Peyer's patch (tissue), 4 donors: ENCODE measurements at regions not wholly inside any gene's neighbourhood (a gene's known extent, or its start where the extent isn't known, plus 50 kb on each side); places are given as distances from the start of the nearest gene placed in this dataset.

Experiments used
- DNase-seq, 3 donors: peaks; one replicate each; pipeline ENCODE4 v3.0.0-alpha.2; 2017 to 2019
- H3K27ac ChIP-seq, 4 donors: fragments of 200-600 bp; sonication (generic); one replicate each; pipeline ENCODE4 v1.5.1; 2016 to 2019
- H3K27me3 ChIP-seq, 2 donors: fragments of 200-600 bp; sonication (generic); one replicate each; pipeline ENCODE4 v1.5.1; 2019
- H3K36me3 ChIP-seq, 3 donors: fragments of 200-600 bp; sonication (generic); one replicate each; pipeline ENCODE4 v1.5.1; 2016 to 2019
- H3K4me1 ChIP-seq, 4 donors: fragments of 200-600 bp; sonication (generic); one replicate each; pipeline ENCODE4 v1.5.1; 2016 to 2019
- H3K4me3 ChIP-seq, 4 donors: fragments of 200-600 bp; sonication (generic); 1 replicate in 3 of 4; 2 replicates in 1 of 4; pipeline ENCODE4 v1.5.1; 2016 to 2019; ENCODE audit warnings: mild to moderate bottlenecking in 1 of 4
- H3K9me3 ChIP-seq, 4 donors: fragments of 200-600 bp; sonication (generic); one replicate each; pipeline ENCODE4 v1.5.1; 2016 to 2019; ENCODE audit warnings: mild to moderate bottlenecking in 1 of 4
- CTCF ChIP-seq, 6 experiments: fragments of 450-650 bp in 4 of 6; fragments of 200-600 bp in 2 of 6; sonication (generic) in 1 of 6; IDR thresholded peaks; one replicate each; pipeline ENCODE4 v1.5.1; 2017 to 2019; ENCODE audit warnings: antibody characterized with exemption in 6 of 6, mild to moderate bottlenecking in 3 of 6, moderate library complexity in 1 of 6
- POLR2A ChIP-seq, 2 donors: fragments of 450-650 bp; IDR thresholded peaks; one replicate each; pipeline ENCODE4 v1.5.1; 2017; ENCODE audit warnings: antibody characterized with exemption in 2 of 2, mild to moderate bottlenecking in 2 of 2, moderate library complexity in 2 of 2

- Histone ChIP-seq H3K27ac (no peak overlapping the region), H3K36me3 (no peaks in the 10 kb centered on the region), H3K27me3 (no peaks in the 10 kb centered on the region), H3K4me1 (no peaks in the 10 kb centered on the region), H3K9me3 (no peaks in the 10 kb centered on the region), H3K4me3 (no peak overlapping the region)
- DNase-seq = peak in 1 of 3 donors; percentile 30
- no peak for TF ChIP-seq CTCF (IDR thresholded peaks at IDR 0.05)
- no peak for TF ChIP-seq POLR2A (IDR thresholded peaks at IDR 0.05)
These were observed 53.9 kb downstream of the SMIM38 start for GRCh38 chr11:69209421-69210309.

GRCh38 chr11:69210310-69211035 lies 54.7 kb downstream of the SMIM38 start:
- TF ChIP-seq CTCF (IDR thresholded peaks at IDR 0.05) (no peak), POLR2A (IDR thresholded peaks at IDR 0.05) (no peak)
- Histone ChIP-seq H3K27ac (no peak overlapping the region), H3K4me1 (no peaks in the 10 kb centered on the region), H3K9me3 (no peaks in the 10 kb centered on the region), H3K36me3 (no peaks in the 10 kb centered on the region), H3K4me3 (no peak overlapping the region), H3K27me3 (no peaks in the 10 kb centered on the region)
- DNase-seq = no peak

GRCh38 chr11:69211540-69211919 lies 55.8 kb downstream of the SMIM38 start:
- Histone ChIP-seq H3K9me3 (no peaks in the 10 kb centered on the region), H3K27me3 (no peaks in the 10 kb centered on the region), H3K27ac (no peak overlapping the region), H3K4me3 (no peak overlapping the region), H3K4me1 (no peaks in the 10 kb centered on the region), H3K36me3 (no peaks in the 10 kb centered on the region)
- TF ChIP-seq CTCF (IDR thresholded peaks at IDR 0.05) (no peak), POLR2A (IDR thresholded peaks at IDR 0.05) (no peak)
- DNase-seq = peak in 1 of 3 donors; percentile 31

GRCh38 chr11:69211920-69212797 lies 56.4 kb downstream of the SMIM38 start:
- no peaks in the 10 kb centered on the region for H3K36me3 ChIP-seq
- H3K27ac ChIP-seq = no peak overlapping the region
- TF ChIP-seq POLR2A (IDR thresholded peaks at IDR 0.05) = no peak
- no peak for TF ChIP-seq CTCF (IDR thresholded peaks at IDR 0.05)
- no peaks in the 10 kb centered on the region for H3K4me1 ChIP-seq
- DNase-seq = peak in 1 of 3 donors; percentile 35
- no peaks in the 10 kb centered on the region for H3K9me3 ChIP-seq
- no peaks in the 10 kb centered on the region for H3K27me3 ChIP-seq
- no peak overlapping the region for H3K4me3 ChIP-seq

- H3K4me3 ChIP-seq = no peak overlapping the region
- TF ChIP-seq CTCF (IDR thresholded peaks at IDR 0.05) (no peak), POLR2A (IDR thresholded peaks at IDR 0.05) (no peak)
- H3K27ac ChIP-seq = no peak overlapping the region
- H3K36me3 ChIP-seq = no peaks in the 10 kb centered on the region
- no peaks in the 10 kb centered on the region for H3K9me3 ChIP-seq
- no peaks in the 10 kb centered on the region for H3K27me3 ChIP-seq
- peak in 1 of 3 donors; percentile 34 for DNase-seq
- no peaks in the 10 kb centered on the region for H3K4me1 ChIP-seq
These were observed 57.0 kb downstream of the SMIM38 start for GRCh38 chr11:69212798-69213110.
